ENCODE measurements at regions not wholly inside any gene's neighbourhood (a gene's known extent, or its start where the extent isn't known, plus 50 kb on each side); places are given as distances from the start of the nearest gene placed in this dataset.

GRCh38 chr19:31903979-31904378 is 441.4 kb upstream of the ZNF507 start:
- no peak for DNase-seq

- no peak for DNase-seq
Measured at GRCh38 chr19:31906111-31906871, 439.1 kb upstream of the ZNF507 start.

GRCh38 chr19:31907661-31908060 is 437.7 kb upstream of the ZNF507 start:
- no peak for DNase-seq

GRCh38 chr19:31908080-31908479 is 437.3 kb upstream of the ZNF507 start:
- DNase-seq, result no peak

GRCh38 chr19:31908496-31909225 is 436.7 kb upstream of the ZNF507 start:
- no peak for DNase-seq

- no peak for DNase-seq
Measured at GRCh38 chr19:31910224-31910623, 435.2 kb upstream of the ZNF507 start.

GRCh38 chr19:31911577-31911976 is 433.8 kb upstream of the ZNF507 start:
- no peak for DNase-seq

- DNase-seq, result no peak
Measured at GRCh38 chr19:31913103-31913661, 432.2 kb upstream of the ZNF507 start.

- DNase-seq, result no peak
Measured at GRCh38 chr19:31930401-31930800, 415.0 kb upstream of the ZNF507 start.

GRCh38 chr19:31937983-31938382 is 407.4 kb upstream of the ZNF507 start:
- DNase-seq, result no peak

GRCh38 chr19:31938675-31939074 is 406.7 kb upstream of the ZNF507 start:
- no peak for DNase-seq

GRCh38 chr19:31940396-31940795 is 405.0 kb upstream of the ZNF507 start:
- no peak for DNase-seq

- DNase-seq, result no peak
Measured at GRCh38 chr19:31943191-31943661, 402.2 kb upstream of the ZNF507 start.

- no peak for DNase-seq
Measured at GRCh38 chr19:31943778-31944177, 401.6 kb upstream of the ZNF507 start.

- no peak for DNase-seq
Measured at GRCh38 chr19:31944326-31944725, 401.1 kb upstream of the ZNF507 start.

GRCh38 chr19:31946491-31946890 is 398.9 kb upstream of the ZNF507 start:
- DNase-seq, result no peak

- DNase-seq, result no peak
Measured at GRCh38 chr19:31947436-31948115, 397.8 kb upstream of the ZNF507 start.

GRCh38 chr19:31952693-31953092 is 392.7 kb upstream of the ZNF507 start:
- DNase-seq, result no peak

GRCh38 chr19:31955061-31955460 is 390.3 kb upstream of the ZNF507 start:
- DNase-seq, result no peak

- DNase-seq, result no peak
Measured at GRCh38 chr19:31955884-31956283, 389.5 kb upstream of the ZNF507 start.

- no peak for DNase-seq
Measured at GRCh38 chr19:31956771-31957392, 388.5 kb upstream of the ZNF507 start.

- DNase-seq, result no peak
Measured at GRCh38 chr19:31957711-31958110, 387.7 kb upstream of the ZNF507 start.

GRCh38 chr19:31959527-31960018 is 385.8 kb upstream of the ZNF507 start:
- no peak for DNase-seq
